Panc1 (cell line): ENCODE measurements at regions not wholly inside any gene's neighbourhood (a gene's known extent, or its start where the extent isn't known, plus 50 kb on each side); places are given as distances from the start of the nearest gene placed in this dataset.

Experiments used
- ATAC-seq: fragments of 200-7000 bp; cut with Tn5 transposase; 2 replicates; pipeline ENCODE4 v1.9.1; 2020; ENCODE audit warnings: mild to moderate bottlenecking, moderate library complexity
- BruUV-seq: library from RNA; stranded (reverse); fragments of 400-500 nt; replicated peaks from 2 replicates; lab custom pipeline; 2021; lab: Mats Ljungman, UMichigan
- CTCF ChIA-PET: fragments of 300-600 bp; sonication (Branson Sonifier 250); formaldehyde crosslinking; loops from one replicate; lab custom pipeline; 2022; ENCODE audit warnings: antibody characterized with exemption; lab: Charles Lee
- POLR2A ChIA-PET: fragments of 300-600 bp; sonication (Branson Sonifier 250); formaldehyde crosslinking; loops from one replicate; lab custom pipeline; 2022; ENCODE audit warnings: antibody characterized with exemption; lab: Charles Lee
- DNase-seq: peaks from one replicate; pipeline ENCODE4 v3.0.0-alpha.2; 2010; ENCODE audit warnings: low read depth, low spot score
- H3K27ac ChIP-seq: 2 replicates; pipeline ENCODE4 v1.5.1; 2011; ENCODE audit warnings: mild to moderate bottlenecking, low read length, inconsistent platforms
- H3K27me3 ChIP-seq: fragments of 200-500 bp; sonication (Bioruptor generic); 2 replicates; pipeline ENCODE4 v1.6.0; 2014; ENCODE audit warnings: low read length, inconsistent platforms; ENCODE audit not compliant: control insufficient read depth, insufficient read depth
- H3K36me3 ChIP-seq: fragments of 200-500 bp; sonication (Bioruptor generic); 2 replicates; pipeline ENCODE4 v1.5.1; 2014; ENCODE audit warnings: inconsistent platforms, mild to moderate bottlenecking, low read length, moderate library complexity; ENCODE audit not compliant: control insufficient read depth, insufficient read depth
- H3K4me1 ChIP-seq: 2 replicates; pipeline ENCODE4 v1.5.1; 2011; ENCODE audit warnings: inconsistent platforms, mild to moderate bottlenecking, low read length, moderate library complexity; ENCODE audit not compliant: control insufficient read depth, insufficient read depth
- H3K4me3 ChIP-seq, 2 experiments: 2 replicates each; pipeline ENCODE4 v1.5.1; 2011 to 2012; ENCODE audit warnings: low read depth in 2 of 2, low read length in 2 of 2, mild to moderate bottlenecking in 2 of 2, inconsistent platforms in 1 of 2, moderate library complexity in 1 of 2
- H3K9me3 ChIP-seq: fragments of 200-500 bp; sonication (Bioruptor generic); 2 replicates; pipeline ENCODE4 v1.5.1; 2014; ENCODE audit warnings: low read depth, mild to moderate bottlenecking, inconsistent platforms, low read length, moderate library complexity; ENCODE audit not compliant: control insufficient read depth, insufficient read depth
- CTCF ChIP-seq: fragments of 450-650 bp; IDR thresholded peaks from 2 replicates; pipeline ENCODE4 v1.5.1; 2017; ENCODE audit warnings: mild to moderate bottlenecking
- POLR2AphosphoS5 ChIP-seq: IDR thresholded peaks from 2 replicates; pipeline ENCODE4 v1.6.1; 2012; ENCODE audit warnings: mild to moderate bottlenecking, low read depth, low read length, moderate library complexity
- SIN3A ChIP-seq: IDR thresholded peaks from 2 replicates; pipeline ENCODE4 v1.6.1; 2012; ENCODE audit warnings: low read depth, mild to moderate bottlenecking, low read length, moderate library complexity, borderline replicate concordance; ENCODE audit not compliant: insufficient read depth
- TCF7L2 ChIP-seq: IDR thresholded peaks from 2 replicates; pipeline ENCODE4 v1.6.1; 2011; ENCODE audit warnings: mild to moderate bottlenecking, low read depth, low read length, inconsistent platforms
- in situ Hi-C: cut with HindIII; loops from 2 replicates; pipeline ENCODE4 v1.10.0; 2016; ENCODE audit warnings: low sequenced_read_pairs, low pct_unique_long_range_greater_than_20kb
- intact Hi-C: fragments of 100-400 bp; cut with micrococcal nuclease; formaldehyde crosslinking; loops from one replicate; pipeline ENCODE4 v1.10.0; 2022; ENCODE audit not compliant: unreplicated experiment
- TF ChIP-seq, protein P1 (sequence below), 2 experiments: IDR thresholded peaks; 2 replicates each; pipeline ENCODE4 v1.6.1; 2011 to 2012; ENCODE audit warnings: low read depth in 2 of 2, control low read depth in 1 of 2, low read length in 1 of 2, mild to moderate bottlenecking in 1 of 2, moderate library complexity in 1 of 2; ENCODE audit not compliant: insufficient read depth in 1 of 2

DNA sequence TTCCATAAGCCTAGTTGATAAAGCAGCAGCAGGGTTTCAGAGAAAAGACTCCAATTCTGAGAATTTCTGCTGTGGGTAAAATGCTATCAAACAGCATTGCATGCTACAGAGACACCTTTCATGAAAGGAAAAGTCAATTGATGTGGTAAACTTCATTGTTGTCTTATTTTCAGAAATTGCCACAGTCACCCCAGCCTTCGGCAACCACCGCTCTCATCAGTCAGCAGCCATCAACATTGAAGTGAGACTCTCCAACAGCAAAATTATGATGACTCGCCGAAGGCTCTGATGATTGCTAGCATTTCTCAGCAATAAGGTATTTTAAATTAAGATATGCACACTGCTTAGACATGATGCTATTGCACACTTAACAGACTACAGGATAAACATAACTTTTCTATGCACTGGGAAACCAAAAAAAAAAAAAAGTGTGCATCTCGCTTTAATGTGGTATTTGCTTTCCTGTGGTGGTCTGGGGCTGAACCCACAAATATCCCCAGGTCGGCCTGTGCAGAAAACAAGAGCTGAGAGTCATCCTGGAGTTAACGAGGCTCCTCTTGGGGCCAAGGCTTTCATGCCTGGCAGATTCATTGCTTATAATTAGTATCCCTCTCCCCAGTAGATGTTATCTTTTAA lies 192.1 kb downstream of the CTTN start:
- intact Hi-C loops (no loop called here), in situ Hi-C loops (no loop called here)
- no peak for TF ChIP-seq TCF7L2
- no peak for TF ChIP-seq POLR2AphosphoS5
- TF ChIP-seq SIN3A: no peak
- TF ChIP-seq, protein P1, sequence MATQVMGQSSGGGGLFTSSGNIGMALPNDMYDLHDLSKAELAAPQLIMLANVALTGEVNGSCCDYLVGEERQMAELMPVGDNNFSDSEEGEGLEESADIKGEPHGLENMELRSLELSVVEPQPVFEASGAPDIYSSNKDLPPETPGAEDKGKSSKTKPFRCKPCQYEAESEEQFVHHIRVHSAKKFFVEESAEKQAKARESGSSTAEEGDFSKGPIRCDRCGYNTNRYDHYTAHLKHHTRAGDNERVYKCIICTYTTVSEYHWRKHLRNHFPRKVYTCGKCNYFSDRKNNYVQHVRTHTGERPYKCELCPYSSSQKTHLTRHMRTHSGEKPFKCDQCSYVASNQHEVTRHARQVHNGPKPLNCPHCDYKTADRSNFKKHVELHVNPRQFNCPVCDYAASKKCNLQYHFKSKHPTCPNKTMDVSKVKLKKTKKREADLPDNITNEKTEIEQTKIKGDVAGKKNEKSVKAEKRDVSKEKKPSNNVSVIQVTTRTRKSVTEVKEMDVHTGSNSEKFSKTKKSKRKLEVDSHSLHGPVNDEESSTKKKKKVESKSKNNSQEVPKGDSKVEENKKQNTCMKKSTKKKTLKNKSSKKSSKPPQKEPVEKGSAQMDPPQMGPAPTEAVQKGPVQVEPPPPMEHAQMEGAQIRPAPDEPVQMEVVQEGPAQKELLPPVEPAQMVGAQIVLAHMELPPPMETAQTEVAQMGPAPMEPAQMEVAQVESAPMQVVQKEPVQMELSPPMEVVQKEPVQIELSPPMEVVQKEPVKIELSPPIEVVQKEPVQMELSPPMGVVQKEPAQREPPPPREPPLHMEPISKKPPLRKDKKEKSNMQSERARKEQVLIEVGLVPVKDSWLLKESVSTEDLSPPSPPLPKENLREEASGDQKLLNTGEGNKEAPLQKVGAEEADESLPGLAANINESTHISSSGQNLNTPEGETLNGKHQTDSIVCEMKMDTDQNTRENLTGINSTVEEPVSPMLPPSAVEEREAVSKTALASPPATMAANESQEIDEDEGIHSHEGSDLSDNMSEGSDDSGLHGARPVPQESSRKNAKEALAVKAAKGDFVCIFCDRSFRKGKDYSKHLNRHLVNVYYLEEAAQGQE (IDR thresholded peaks at IDR 0.05; ENCODE audit: insufficient read depth in 1 of 2, low read depth in 2 of 2, low read length in 1 of 2): no peak
- TF ChIP-seq CTCF: no peak
- Histone ChIP-seq H3K27ac (no peak overlapping the region), H3K27me3 (no peaks in the 10 kb centered on the region), H3K9me3 (no peaks in the 10 kb centered on the region), H3K4me1 (no peaks in the 10 kb centered on the region), H3K4me3 (no peak overlapping the region), H3K36me3 (no peaks in the 10 kb centered on the region)
- no peak for DNase-seq
- ATAC-seq: no peak
- CTCF ChIA-PET: interaction anchor here (0.7 kb wide), 1 partner anchor 11 kb away, joined by 6 read pairs; no protein-coding TSS in a partner anchor
- POLR2A ChIA-PET: no interaction called here
- no TSS peak for BruUV-seq

DNA sequence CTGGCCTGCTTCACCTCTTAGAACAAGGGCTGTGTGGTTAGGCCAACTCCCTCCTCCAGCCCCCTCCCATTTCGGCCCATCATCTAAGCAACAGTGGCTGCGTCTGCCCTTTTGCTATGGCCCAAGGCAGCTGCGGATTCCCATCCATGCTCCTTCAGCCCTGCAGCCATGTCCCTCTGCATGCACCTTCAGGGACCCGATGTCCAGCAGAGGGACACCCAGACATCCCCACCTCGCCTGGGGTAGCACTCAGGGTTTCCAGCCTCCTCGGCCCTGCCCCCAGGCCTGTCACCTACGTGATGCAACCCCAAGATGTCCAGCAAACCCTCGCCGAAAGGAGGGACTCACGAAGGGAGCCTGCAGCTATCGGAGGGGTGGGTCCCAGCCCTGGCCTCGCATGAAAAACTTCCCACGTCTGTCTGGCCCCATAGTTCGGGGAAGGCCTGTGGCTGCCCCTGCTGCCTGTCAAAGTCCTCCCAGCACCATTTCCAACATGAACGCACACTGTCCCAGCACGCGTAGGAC lies 194.4 kb downstream of the CTTN start:
- ChIA-PET POLR2A (no interaction called here), CTCF (no interaction called here)
- DNase-seq (no peak), ATAC-seq (no peak)
- no peaks in the 10 kb centered on the region for H3K9me3 ChIP-seq
- H3K4me3 ChIP-seq: no peak overlapping the region
- no peaks in the 10 kb centered on the region for H3K27me3 ChIP-seq
- no peaks in the 10 kb centered on the region for H3K4me1 ChIP-seq
- BruUV-seq: no TSS peak
- in situ Hi-C loops (no loop called here), intact Hi-C loops (no loop called here)
- no peaks in the 10 kb centered on the region for H3K36me3 ChIP-seq
- H3K27ac ChIP-seq: no peak overlapping the region
- TF ChIP-seq TCF7L2 (no peak), CTCF (no peak), POLR2AphosphoS5 (no peak), SIN3A (no peak)
- TF ChIP-seq, protein P1 (IDR thresholded peaks at IDR 0.05; ENCODE audit: insufficient read depth in 1 of 2, low read depth in 2 of 2, low read length in 1 of 2): no peak
